GM12891 (cell line): ENCODE measurements at regions not wholly inside any gene's neighbourhood (a gene's known extent, or its start where the extent isn't known, plus 50 kb on each side); places are given as distances from the start of the nearest gene placed in this dataset.

Experiments used
- POLR2A ChIP-seq: IDR thresholded peaks from 2 replicates; pipeline ENCODE4 v1.6.1; 2011; ENCODE audit warnings: low read depth, low read length, control low read depth
- TAF1 ChIP-seq: IDR thresholded peaks from 2 replicates; pipeline ENCODE4 v1.6.1; 2011; ENCODE audit warnings: low read depth, low read length, control low read depth

- TF ChIP-seq POLR2A (no peak), TAF1 (no peak)
Measured at GRCh38 chr6:14645841-14646240, 528.3 kb downstream of the CD83 start.
